Activated CD8-positive, alpha-beta memory T cell treated with anti-CD3 and anti-CD28 coated beads, Interleukin-2, amount 50 U/mL, for 24 hours (primary cell): ENCODE measurements at regions not wholly inside any gene's neighbourhood (a gene's known extent, or its start where the extent isn't known, plus 50 kb on each side); places are given as distances from the start of the nearest gene placed in this dataset.

Experiments
- DNase-seq: peaks from one replicate; pipeline ENCODE4 v3.0.0-alpha.2; 2020; ENCODE audit errors: extremely low read depth

DNA sequence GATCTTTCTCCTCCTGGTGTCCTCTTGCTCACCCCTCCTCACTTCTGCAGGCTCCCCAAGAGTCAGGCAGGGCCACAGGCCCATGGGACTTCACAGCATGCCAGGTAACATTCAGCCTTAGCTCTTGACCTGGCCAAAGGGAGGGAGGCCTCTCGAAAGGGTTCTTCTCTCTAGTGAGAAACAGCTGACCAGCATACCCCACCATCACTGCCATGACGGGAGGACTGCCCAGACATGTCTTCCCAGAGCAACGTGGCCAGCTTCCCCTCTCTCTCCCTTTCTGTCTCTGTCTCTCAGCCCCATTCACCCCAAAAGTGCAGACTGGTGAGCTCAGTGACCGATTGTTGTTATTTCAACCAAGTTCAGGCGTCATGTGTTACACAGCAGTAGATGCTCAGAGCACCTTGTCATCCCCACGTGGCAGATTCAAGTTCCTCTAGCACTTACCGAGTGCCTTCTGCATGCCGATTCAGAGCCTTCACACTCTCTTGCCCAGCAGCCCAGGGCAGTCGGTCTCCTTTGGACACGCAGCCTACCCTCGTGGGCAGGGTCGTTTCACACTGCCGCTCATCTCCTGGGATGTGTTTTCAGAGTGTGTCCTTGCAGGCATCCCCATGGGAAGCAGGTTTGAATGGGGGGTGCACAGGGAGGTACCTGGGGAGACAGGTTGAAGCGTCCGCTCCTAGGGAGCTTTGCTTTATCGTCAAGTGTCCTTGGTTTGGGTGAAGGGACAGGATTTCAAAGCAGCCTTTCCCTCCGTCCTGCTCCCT lies 259.9 kb downstream of the NDUFA10 start:
- no peak for DNase-seq

DNA sequence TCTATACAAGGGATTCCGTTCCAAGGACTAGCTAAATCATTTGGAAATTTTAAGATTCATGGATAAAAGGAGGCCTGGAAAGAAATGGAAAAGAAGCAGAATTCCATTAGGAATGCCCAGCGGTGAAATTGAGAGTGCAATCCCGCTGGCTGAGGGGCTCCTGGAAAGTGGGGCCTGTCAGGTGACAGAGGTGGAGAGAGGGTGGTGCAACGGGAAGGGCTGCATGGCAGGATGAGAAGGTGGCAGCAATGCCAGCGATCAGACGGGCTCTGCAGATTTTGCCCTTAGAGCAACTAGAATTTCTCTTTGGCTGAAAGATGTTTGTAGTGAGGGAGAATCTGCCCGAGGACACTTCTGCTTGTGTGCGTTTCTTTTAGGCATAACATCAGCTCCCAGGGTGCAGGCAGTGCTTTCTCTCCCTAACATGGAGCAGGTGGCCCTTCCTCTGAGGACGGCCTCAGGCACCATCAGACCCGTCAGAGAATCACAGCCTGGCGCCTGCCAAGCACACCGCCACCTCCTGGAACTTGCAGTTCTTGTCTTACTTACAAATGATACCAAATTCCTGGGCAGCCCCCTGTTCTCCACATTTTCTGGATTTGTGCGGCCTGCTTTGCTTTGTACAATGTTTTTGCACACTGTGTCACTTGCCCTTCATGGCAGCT lies 261.6 kb downstream of the NDUFA10 start:
- no peak for DNase-seq

DNA sequence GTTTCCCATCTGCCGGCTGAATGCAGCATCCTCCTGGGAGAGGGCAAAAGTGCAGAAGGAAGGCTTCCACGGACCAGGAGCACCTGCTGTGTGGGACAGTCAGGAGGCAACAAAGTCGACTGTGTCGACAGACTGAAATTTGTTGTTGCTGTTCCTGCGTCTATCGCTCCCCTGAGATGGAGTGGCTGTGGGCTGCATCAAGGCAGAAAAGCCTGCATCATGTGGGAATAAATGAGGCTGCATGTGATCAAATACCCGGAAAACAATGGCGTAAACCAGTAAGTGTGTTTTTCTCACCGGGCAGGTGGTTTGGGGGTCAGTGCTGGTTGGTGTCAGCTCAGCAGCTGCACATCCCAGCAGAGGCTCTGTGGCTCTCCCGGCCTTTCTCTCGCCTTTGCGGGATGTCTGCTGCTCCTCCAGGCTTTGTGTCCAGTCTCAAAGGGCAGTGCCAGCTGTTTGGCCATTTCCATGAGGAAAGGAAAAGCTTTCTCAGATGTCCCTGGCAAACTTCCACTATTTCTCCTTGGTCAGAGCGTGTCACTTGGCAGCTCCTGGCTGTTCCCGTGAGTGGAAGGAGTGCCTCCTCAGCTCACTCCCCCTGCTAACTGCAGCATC lies 262.4 kb downstream of the NDUFA10 start:
- DNase-seq, result no peak

DNA sequence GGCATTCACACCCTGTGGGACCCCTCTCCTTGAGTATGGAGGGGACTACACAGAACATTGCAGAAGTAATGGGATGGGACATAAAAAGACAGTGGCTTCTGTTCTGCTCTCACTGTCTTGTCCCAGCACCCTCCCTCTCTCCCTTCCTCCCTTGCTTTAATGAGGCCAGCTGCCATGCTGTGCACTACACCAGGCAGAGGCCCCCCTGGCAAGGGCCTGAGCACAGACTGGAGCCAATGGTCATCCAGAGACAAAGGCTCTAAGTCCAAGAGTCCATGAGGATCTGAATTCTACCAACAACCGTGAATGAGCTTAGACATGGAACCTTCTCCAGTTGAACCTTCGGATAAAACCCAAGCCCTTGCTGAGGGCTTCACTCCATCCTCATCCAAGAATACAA lies 263.0 kb downstream of the NDUFA10 start:
- DNase-seq, result no peak

DNA sequence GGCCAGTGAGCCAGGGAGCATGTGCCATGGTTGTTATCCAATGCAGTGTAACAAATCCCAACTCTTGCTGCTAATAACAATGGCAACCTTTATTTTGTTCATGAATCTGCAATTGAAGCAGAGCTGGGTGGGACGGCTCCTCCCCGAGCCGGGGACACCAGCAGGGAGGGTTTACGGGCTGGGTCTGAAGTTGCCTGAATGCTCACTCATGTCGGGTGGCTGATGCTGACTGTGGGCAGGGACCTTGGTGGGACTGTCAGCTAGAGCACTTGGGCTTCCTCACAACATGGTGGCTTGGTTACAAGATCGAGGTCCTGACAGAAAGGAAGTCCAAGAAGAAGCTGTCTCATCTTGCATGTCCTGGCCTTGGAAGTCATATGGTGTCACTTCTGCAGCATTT lies 264.5 kb downstream of the NDUFA10 start:
- DNase-seq, result no peak

DNA sequence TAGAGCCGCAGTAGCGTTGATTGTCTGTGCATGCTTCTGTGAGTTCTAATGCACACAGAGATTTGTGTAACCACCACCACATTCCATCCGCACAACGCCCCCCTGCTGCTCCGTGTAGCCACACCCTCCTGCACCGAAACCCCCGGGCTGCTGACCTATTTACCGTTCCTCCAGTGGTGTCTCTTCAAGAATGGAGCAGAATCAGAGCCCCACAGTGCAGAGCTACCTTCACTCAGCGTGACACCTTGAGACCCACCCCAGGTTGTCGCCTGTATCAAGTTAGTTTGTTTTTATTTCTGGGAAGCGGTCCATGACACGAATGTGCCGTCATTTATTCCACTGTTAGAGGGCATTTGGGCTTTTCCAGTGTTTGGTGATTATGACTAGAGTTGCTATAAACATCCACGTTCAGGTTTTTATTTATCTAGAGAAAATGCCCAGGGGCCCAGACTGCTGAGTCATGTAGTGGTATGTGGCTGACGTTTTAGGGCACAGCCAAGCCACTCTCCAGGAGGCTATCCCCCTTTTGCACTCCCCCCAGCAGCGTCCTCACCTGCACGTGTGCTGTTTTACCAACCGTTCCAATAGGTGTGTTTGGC lies 266.8 kb downstream of the NDUFA10 start:
- DNase-seq, result no peak

DNA sequence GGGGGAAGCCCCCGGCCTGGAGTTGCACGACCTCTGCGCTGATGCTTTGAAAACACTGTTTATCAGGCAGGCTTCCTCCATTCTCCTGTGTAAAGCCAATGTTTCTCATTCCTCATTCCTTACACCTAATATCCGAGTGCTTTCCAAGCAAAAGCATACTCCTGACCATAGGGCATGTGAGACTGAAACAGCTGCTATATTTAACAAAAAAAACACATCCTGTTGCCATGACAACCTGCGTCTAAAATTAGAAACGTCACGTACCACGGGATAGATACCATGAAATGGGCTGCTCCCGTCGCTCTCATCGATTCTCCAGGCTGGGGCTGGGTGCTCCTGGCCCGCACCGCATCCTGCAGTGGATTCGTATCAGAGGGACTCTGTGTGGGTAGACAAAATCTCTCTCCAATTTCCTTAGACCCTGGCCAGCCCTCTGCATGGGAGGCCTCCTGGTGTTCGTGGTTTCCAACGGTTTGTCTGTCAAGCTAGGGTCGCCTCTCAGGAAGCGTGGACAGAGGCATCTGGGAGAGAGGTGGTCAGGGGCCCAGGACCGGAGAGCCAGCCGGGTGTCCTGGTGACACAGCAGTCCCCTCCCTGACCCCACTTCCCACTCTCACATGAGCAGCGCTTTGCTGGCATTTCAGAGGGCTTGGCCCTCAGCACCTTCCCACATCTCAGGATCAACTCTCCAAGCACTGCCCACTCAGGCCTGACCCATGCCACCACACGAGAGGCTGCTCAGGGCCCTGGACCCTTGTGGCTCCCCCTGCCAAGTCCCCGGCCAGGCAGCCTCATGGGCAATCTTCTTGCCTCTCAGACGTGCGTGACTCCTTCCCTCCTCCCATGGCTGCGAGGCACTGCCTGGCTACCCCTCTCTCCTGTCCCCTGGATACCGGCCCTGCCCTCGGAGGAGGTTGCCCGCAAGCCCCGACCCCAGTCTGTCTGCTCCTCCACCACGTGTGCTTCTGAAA lies 268.1 kb downstream of the NDUFA10 start:
- no peak for DNase-seq

DNA sequence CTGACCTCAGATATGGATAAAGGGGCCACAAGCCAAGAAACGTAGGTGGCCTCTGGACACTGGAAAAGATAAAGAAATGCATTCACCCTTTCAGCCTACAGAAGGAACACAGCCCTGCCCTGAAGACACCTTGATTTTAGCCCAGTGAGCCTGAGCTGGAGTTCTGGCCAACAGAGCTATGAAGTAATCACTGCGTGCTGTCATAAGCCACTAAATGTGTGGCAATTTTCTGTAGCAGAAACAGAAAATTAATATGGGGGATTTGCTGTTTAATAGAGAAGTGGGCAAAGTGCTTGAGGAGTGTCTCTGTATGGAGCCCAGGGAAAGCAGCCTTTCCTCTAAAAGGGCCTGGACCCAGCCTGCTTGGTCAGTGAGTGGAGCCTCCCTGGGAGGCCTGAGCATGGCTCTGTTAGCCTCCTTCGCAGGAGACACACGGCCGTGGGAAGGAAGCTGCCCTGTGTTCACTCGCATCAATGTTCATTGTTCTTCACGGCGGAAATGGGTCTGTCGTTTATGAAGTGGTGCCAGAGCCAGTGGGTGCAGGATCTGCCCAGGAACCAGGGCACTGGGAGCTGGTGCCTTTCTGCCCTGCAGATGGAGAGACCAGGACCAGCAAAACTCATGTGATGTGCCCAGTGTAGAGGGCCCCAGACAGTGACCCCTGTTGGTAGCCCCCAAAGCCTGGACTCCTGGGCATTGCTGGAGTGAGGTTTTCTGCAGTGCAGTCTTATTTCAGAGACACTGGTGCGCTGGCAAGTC lies 268.9 kb downstream of the NDUFA10 start:
- no peak for DNase-seq

DNA sequence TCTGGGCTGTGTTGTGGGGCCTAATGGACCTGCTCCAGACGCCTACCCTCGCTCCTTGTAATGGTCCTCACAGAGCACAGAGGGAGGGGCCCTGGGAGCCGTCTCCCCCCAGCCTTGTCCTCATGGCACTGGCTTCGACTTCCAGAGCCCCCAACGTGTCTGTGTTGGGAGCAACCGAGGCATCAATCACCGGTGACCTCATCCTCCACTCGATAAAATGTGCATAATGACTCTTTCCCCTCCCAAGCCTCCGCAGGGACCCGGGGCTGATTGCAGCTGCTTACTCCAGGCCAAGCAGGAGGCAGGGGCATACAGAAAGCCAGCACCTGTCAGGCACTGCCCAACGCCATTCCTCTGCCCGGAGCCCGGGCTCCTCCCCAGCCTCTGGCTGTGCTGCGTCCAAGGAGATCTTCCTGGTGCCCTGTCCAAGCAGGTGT lies 271.7 kb downstream of the NDUFA10 start:
- DNase-seq, result no peak

DNA sequence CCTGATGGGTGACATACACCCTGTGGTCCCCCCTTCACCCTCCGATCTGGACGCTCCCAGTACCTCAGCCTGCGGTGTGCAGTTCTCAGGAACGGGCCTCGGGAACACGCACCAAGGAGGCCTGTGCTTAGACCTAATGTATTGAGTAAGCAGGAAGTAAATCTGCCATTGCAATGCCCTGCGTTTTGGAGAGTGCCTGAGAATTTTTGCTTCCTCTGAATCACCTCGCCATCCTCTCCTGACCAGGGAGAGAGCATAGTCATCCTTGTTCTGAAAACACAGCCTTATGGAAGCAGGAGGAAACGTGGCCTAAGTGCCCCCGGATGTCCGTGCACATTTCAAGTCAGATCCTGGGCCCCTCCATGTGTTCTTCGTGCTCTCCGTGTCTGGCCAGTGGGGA lies 272.2 kb downstream of the NDUFA10 start:
- DNase-seq, result no peak

DNA sequence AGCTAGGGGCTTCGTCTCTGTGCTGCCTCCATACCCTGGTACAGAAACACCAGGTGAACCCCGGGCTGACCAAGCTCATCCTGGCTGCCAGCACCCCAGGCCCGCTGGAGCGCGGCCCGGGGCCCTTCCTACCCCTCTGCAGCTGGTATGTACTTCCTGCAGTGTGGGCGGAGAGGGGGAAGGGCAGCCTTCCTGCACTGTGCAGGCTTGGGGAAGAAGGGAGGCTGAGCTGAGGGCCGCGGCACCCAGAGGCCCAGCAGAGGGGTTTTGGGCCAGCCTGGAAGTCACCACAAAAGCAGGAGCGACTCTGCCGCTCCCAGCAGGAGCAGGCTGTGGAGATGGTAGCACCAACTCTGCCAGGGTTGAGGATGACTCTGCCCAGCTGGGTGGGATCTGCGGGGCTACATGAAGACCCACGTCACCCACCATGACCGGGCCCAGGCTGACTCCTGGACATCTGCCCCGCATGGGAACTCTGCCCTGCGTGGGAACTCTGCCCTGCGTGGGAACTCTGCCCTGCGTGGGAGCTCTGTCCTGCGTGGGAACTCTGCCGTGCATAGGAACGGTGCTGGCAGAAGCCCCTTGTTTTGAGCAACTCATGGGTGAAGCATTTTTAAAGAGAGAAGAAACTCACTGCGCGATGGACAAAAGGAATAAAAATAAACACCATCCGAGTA lies 273.3 kb downstream of the NDUFA10 start:
- DNase-seq, result no peak

DNA sequence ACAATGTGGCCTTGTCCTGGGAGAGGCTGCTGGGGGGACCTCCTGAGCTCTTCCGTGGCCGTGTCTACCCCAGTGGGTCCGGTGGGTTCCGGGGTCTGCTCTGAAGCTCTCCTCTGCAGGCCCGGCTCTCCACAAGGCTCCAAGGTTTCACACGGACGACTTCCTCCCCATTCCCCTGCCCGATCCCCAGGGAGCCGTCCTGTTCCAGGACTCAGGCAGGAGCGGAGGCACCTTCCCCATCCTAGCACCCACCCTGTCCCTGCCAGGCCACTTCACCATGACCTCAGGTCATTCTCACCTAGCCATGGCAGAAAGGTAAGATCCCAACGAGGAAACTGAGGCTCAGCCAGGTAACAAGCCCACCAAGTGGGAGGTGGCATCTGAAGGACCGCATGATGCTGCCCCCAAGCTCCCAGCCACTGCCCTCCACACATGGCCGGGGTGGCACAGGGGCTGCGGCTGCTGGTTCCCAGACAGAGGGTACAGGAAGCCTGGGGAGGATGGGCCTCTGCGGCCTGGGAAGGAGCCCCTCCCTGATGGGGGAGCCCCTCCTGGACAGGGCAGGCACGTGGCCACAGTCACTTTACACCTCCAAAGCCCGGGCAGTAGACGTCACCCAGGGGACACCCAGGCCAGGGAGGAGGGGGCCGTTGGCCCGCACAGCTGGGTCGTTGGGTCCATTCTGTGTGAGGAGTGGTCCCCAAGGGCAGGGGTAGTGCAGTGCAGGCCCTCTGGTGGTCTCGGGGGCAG lies 274.0 kb downstream of the NDUFA10 start:
- DNase-seq, result no peak

DNA sequence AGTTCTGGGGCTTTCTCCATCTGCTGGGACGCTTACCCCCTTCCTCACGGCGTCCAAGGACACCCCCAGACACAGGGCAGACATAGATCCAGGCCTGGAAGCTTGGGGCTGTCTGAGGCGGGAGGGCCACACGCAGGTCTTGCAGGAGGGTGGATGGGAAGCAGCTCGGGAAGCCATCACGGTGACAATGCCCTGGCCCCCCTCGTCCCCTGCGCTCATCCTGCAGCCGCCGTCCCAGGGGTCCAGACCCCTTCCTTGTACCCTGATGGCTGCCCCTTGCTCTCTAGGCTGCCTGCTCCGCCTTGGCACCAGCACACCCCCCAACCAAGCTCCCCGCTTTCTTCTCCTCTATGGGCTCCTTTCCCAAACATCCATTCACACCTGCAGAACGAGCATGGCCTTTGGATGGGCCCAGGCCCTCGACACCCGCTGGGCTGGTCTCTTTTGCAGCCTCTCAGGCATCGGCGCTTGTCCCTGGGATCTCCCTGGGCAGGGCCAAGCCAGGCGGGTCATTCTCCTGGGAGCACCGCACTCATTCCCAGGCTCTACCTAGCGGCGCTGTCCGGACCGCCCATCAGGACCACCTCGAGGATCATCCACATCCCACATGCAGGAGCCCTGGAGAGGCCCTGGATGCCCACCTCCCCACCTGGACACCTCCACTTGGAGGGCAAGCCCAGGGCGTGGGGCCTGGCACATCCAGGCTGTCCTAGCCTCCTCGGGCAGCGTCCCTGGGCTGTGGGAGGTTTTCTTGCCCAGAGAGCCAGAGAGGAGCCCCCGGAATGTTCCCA lies 274.9 kb downstream of the NDUFA10 start:
- no peak for DNase-seq

DNA sequence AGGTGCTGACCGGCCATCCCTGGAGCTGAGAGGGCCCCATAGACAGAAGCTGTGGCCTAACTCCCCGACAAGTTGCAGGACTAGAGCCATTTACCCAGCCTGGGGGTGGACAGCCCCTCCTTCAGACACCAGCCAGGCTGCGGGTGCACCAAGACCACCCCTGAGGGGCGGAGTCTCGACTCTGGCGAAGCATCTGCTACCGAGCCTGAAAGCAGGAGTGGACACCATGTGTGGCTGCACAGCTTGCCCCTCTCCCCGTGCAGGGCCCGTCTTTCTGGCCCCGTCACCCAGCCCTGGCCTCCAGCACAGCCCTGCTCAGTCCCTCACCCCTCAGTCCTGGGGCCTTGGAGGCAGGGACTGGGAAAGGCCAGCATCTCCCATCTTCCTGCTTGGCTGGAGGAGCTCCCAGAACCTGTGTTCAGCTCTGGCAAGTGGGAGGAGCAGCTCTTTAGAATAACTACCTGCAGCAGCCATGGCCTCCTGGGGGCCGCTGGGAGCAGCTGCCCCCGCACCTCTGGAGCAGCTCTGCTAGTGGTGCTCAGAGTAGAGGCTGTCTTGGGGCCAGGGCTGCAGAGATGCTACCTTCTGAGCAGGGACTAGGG lies 275.8 kb downstream of the NDUFA10 start:
- DNase-seq, result no peak

DNA sequence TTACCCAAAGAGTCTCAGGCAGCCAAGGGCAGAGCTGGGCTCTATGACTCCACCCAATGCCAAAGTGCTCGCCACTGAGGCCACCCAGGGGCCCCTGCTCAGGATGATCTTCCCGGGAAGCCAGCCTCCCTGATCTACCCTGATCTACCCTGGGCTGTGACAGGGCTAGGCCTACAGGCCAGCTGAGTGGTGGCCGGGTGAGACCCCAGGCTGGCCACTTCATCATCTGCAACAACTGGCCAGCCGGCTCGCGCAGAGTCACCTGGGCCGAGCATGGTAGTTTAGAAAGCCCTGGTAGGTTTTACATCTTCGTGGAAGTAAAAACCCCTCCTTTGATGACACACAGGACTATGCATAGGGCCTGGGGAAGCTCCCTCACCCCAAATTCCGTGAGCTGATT lies 276.3 kb downstream of the NDUFA10 start:
- no peak for DNase-seq

DNA sequence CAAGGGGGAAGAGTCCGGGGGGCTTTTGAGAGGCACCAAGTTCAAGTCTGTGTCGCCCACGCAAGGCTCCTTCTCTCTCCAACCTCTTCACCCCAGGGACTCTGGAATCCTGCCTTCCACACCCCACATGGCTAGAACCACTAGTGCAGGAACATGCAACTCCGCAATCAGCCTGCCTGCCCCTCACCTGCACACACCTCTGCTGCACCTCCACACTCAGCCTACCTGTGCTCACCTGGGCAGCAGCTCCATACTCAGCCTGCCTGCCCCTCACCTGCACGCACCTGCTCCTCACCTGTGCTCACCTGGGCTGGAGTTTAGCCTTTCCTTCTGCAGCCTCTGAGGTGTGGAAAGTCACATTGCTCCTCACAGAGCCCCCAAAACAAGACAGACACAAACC lies 277.4 kb downstream of the NDUFA10 start:
- no peak for DNase-seq

DNA sequence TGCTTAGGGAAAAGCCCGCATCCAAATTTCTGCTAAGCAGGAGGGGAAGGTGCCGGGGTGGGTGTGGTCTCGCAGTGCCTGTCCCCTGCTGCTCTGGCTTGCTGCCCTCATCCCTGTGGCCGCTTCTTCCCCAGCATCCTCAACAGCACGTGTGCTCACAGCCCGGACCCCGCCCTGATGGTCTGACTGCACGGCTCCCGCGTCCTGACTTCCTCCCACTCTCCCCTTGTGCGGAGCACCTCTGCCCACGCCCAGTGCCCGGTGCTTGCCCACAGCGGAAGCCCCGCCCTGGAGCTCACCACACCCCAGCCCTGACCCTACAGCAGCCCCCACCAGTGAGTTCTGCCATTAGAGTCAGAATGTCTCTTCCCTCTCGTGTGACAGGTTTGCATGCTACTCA lies 277.9 kb downstream of the NDUFA10 start:
- no peak for DNase-seq

DNA sequence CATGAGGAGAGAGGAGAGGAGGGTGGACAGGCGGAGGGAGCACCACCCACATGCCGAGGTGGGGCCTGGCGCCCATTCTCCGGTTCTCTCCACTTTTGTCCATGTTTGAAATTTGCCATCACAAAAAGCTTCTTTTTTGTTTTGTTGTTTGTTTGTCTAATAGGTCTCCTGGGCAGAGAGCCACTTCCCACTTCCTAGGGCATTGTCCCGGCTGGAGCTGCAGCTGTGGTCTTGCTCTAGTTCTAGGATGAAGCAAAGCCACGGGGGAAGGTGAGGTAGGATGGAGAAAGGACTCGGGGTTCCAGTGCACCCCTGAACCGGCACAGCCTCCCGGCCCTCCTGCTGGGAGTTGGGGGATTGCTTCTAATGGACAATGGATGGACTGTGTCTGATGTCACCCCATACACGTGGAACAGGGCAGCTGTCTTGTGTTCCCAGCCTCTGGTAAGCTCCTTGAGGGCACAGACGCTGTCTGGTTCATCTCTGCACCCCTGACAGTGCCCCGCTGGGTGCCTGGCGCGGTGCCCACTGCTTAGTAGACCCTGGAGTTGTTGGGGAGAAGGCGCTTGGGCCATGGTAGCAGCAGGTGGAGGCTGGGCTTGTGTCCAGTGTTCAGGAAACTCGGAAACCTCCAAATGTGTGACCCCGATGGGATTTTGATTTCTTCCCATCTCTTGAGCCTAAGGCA lies 278.4 kb downstream of the NDUFA10 start:
- no peak for DNase-seq
